ENCODE measurements at regions not wholly inside any gene's neighbourhood (a gene's known extent, or its start where the extent isn't known, plus 50 kb on each side); places are given as distances from the start of the nearest gene placed in this dataset.

- DNase-seq, result no peak
Measured at GRCh38 chr21:43271452-43272020, 102.7 kb downstream of the CRYAA start.

- no peak for DNase-seq
Measured at GRCh38 chr21:43270800-43271301, 102.0 kb downstream of the CRYAA start.

DNA sequence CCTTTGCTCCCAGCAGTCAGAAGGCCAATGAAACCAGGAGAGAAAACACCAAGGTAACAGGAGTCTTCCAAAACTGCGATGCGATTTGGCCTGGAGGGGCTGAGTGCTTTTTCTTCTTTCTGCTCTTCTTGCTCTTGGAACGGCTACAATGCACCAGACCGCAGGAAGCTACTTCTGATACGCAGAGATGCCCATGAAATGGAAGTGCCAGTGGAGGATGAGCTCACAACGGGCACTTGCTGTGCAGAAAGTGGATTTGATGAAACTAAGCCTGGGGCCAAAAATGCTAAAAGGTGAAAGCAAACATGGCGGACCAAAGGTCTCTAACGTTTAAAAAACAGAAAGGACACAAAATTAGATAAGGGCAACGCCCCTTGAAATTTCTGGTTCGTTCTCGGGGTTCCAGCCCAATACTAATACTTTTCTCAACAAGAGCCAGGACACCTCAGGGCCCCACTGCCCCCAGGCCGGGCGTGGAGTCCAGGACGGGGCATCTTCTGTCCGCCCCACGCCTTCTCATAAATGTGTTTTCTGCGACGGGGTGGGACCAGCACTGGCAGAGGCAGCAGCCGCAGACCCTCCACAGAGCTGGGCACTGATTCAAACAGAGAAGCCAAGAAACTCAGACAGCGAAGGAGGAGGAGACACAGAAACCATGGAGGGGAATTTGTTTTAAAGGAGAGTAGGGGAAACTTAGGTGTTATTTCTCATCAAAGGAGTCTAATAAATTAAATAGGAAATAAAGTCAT is 101.3 kb downstream of the CRYAA start:
- DNase-seq, result no peak

DNA sequence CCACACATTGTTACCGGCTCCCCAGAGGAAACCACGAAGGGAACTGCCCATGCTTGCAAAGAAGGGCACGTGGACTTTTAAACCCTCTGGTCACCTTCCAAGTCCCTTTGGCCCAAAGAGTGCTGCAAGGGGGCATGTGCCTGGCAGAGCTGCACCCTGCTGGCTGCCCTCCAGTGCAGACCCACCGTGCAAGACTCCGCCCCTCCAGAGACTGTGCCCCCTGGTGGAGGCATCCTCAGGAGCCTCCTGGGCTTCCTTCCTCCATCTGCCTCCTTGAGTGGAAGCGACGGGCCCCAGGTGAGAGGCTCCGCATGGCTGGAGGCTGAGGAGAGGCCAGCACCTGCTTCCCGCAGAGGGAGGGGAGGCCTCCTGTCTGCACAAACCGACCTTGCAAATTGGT is 100.6 kb downstream of the CRYAA start:
- no peak for DNase-seq

- DNase-seq, result no peak
Measured at GRCh38 chr21:43268804-43269186, 100.0 kb downstream of the CRYAA start.

GRCh38 chr21:43268086-43268803 is 99.4 kb downstream of the CRYAA start:
- no peak for DNase-seq

DNA sequence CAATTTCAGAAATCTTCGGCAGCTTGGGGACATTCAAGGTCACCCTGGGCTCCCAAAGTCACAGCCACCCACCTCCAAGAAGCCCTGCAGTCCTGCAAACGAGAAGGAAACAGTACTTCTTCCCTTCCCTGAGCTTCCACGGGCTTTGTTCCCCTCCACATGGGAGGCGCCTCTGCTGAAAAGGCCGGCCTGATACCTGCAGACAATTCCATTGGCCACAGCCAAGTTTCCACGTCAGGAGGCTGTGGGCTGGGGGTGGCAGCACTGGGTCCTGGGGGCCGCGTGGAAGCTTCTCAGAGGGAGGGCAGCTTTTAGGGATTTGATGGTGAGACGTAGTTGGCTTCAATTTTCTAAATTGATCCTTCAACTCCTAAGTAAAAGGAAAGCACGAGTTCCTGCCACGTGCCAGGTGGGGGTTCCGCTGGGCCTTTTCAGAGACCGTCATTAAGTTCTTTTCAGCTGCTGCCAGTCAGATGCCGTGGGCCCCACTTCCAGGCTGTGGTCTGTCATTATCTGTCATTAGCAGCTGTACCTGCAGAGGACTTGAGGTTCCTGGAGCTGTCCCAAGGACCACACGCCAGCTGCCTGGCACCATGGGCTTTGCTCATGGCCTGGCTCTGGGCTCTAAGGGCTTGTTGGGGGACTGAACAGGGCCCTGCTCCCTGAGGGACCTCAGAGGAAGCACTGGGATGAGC is 98.7 kb downstream of the CRYAA start:
- no peak for DNase-seq

DNA sequence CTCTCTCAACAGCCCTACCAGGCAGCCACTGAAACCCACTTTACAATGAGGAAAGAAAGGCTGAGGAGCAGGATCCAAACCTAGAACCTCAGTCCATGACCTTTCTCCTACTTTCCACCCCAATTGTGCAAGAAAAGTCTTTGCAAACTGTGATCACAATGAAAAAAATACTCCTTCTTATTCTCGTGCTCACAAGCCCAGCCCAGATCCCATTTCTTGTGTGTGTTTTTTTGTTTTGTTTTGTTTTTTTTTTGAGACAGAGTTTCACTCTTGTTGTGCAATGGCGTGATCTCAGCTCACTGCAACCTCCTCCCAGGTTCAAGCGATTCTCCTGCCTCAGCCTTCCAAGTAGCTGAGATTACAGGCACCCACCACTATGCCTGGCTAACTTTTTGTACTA is 97.7 kb downstream of the CRYAA start:
- DNase-seq, result no peak

DNA sequence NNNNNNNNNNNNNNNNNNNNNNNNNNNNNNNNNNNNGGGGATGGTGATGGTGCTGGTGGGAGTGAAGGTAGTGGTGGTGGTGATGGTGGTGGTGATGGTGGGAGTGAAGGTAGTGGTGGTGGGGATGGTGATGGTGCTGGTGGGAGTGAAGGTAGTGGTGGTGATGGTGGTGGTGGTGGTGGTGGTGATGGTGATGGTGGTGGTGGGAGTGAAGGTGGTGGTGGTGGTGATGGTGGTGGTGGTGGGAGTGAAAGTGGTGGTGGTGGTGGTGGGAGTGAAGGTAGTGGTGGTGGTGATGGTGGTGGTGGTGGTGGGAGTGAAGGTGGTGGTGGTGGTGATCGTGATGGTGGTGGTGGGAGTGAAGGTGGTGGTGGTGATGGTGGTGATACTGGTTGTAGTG is 93.6 kb downstream of the CRYAA start:
- no peak for DNase-seq

Data from COR-L47 (cell line).